Liver (tissue), 8 donors: ENCODE measurements at regions not wholly inside any gene's neighbourhood (a gene's known extent, or its start where the extent isn't known, plus 50 kb on each side); places are given as distances from the start of the nearest gene placed in this dataset.

Experiments used
- DNase-seq: peaks from one replicate; pipeline ENCODE4 v3.0.0-alpha.2; 2017; ENCODE audit warnings: low spot score
- H3K27ac ChIP-seq, 2 donors: one replicate each; pipeline ENCODE4 v1.7.0; 2013; ENCODE audit warnings: inconsistent platforms in 2 of 2, low read length in 2 of 2, control low read depth in 1 of 2, low read depth in 1 of 2, mild to moderate bottlenecking in 1 of 2
- H3K27me3 ChIP-seq, 4 donors: one replicate each; pipeline versions ENCODE4 v1.6.1 to v1.7.0; 2013; ENCODE audit warnings: low read length in 3 of 4, inconsistent platforms in 1 of 4, mild to moderate bottlenecking in 1 of 4, moderate library complexity in 1 of 4; ENCODE audit not compliant: control insufficient read depth in 4 of 4, insufficient read depth in 4 of 4
- H3K36me3 ChIP-seq, 4 donors: one replicate each; pipeline versions ENCODE4 v1.6.1 to v1.7.0; 2013; ENCODE audit warnings: low read length in 3 of 4, mild to moderate bottlenecking in 3 of 4, low read depth in 1 of 4, moderate library complexity in 1 of 4; ENCODE audit not compliant: control insufficient read depth in 4 of 4, insufficient read depth in 3 of 4
- H3K4me1 ChIP-seq, 4 donors: one replicate each; pipeline versions ENCODE4 v1.6.1 to v1.7.0; 2013; ENCODE audit warnings: low read length in 3 of 4, mild to moderate bottlenecking in 3 of 4, moderate library complexity in 1 of 4; ENCODE audit not compliant: control insufficient read depth in 4 of 4, insufficient read depth in 4 of 4
- H3K4me3 ChIP-seq, 3 donors: one replicate each; pipeline versions ENCODE4 v1.6.1 to v1.7.0; 2013; ENCODE audit warnings: low read length in 3 of 3, control low read depth in 1 of 3, low read depth in 1 of 3, mild to moderate bottlenecking in 1 of 3
- H3K9ac ChIP-seq, 2 donors: one replicate each; pipeline ENCODE4 v1.7.0; 2013; ENCODE audit warnings: low read length in 2 of 2, mild to moderate bottlenecking in 2 of 2, moderate library complexity in 2 of 2, control low read depth in 1 of 2, low read depth in 1 of 2
- H3K9me3 ChIP-seq, 4 donors: one replicate each; pipeline versions ENCODE4 v1.6.1 to v1.7.0; 2013; ENCODE audit warnings: low read length in 3 of 4; ENCODE audit not compliant: control insufficient read depth in 4 of 4
- ATF3 ChIP-seq: IDR thresholded peaks from 2 replicates; pipeline ENCODE4 v1.6.1; 2016; ENCODE audit warnings: antibody characterized with exemption
- CTCF ChIP-seq: fragments of 150-350 bp; IDR thresholded peaks from 2 replicates; pipeline ENCODE4 v1.5.1; 2017; ENCODE audit warnings: improper control_type of control experiment, low read depth, low read length; ENCODE audit not compliant: missing input control
- EGR1 ChIP-seq, 2 donors: IDR thresholded peaks; 2 replicates each; pipeline ENCODE4 v1.6.1; 2016 to 2018; ENCODE audit warnings: antibody characterized with exemption in 2 of 2, low read depth in 2 of 2
- FOXA1 ChIP-seq: IDR thresholded peaks from 2 replicates; pipeline ENCODE4 v1.6.1; 2016; ENCODE audit warnings: antibody characterized with exemption
- FOXA2 ChIP-seq: IDR thresholded peaks from 2 replicates; pipeline ENCODE4 v1.6.1; 2016; ENCODE audit warnings: antibody characterized with exemption
- GABPA ChIP-seq, 2 donors: IDR thresholded peaks in 1 of 2; conservative IDR thresholded peaks in 1 of 2; 2 replicates each; pipeline ENCODE4 v1.6.1; 2016; ENCODE audit warnings: antibody characterized with exemption in 2 of 2, mild to moderate bottlenecking in 1 of 2, moderate library complexity in 1 of 2
- HNF4A ChIP-seq, 2 donors: conservative IDR thresholded peaks; 2 replicates each; pipeline ENCODE4 v1.6.1; 2016; ENCODE audit warnings: antibody characterized with exemption in 2 of 2, mild to moderate bottlenecking in 2 of 2
- JUND ChIP-seq, 2 donors: IDR thresholded peaks; 2 replicates each; pipeline ENCODE4 v1.6.1; 2016; ENCODE audit warnings: antibody characterized with exemption in 2 of 2
- MAX ChIP-seq: IDR thresholded peaks from 2 replicates; pipeline ENCODE4 v1.6.1; 2016; ENCODE audit warnings: antibody characterized with exemption
- NR2F2 ChIP-seq: IDR thresholded peaks from 2 replicates; pipeline ENCODE4 v1.6.1; 2016; ENCODE audit warnings: antibody characterized with exemption
- RAD21 ChIP-seq, 2 donors: IDR thresholded peaks; 2 replicates each; pipeline ENCODE4 v1.6.1; 2016; ENCODE audit warnings: antibody characterized with exemption in 2 of 2, mild to moderate bottlenecking in 2 of 2
- RXRA ChIP-seq, 2 donors: IDR thresholded peaks; 2 replicates each; pipeline ENCODE4 v1.6.1; 2017 to 2018; ENCODE audit warnings: antibody characterized with exemption in 2 of 2, mild to moderate bottlenecking in 1 of 2
- SP1 ChIP-seq: IDR thresholded peaks from 2 replicates; pipeline ENCODE4 v1.6.1; 2018; ENCODE audit warnings: antibody characterized with exemption, mild to moderate bottlenecking
- TAF1 ChIP-seq: conservative IDR thresholded peaks from 2 replicates; pipeline ENCODE4 v1.6.1; 2016; ENCODE audit warnings: antibody characterized with exemption, mild to moderate bottlenecking
- YY1 ChIP-seq: IDR thresholded peaks from 2 replicates; pipeline ENCODE4 v1.6.1; 2016; ENCODE audit warnings: antibody characterized with exemption, mild to moderate bottlenecking
- ZBTB33 ChIP-seq: IDR thresholded peaks from 2 replicates; pipeline ENCODE4 v1.6.1; 2016; ENCODE audit warnings: antibody characterized with exemption
- WGBS: extraction: QIAGEN DNeasy Blood & Tissue Kit; methylation state at CpG from one replicate; pipeline ENCODE4 v1.1.7; 2013; 5-methylcytosine and 5-hydroxymethylcytosine counted together
- donor health status: healthy.
- donor health status: healthy.
- donor health status: healthy.
- donor health status: healthy.
- donor health status: healthy.

GRCh38 chr4:29243851-29244250, 1476.3 kb upstream of the PCDH7 start (continued):
- TF ChIP-seq CTCF (no peak), NR2F2 (no peak), GABPA (IDR thresholded peaks at IDR 0.05 in 1 of 2, conservative IDR thresholded peaks at IDR 0.05 in 1 of 2) (no peak), JUND (IDR thresholded peaks at IDR 0.05) (no peak), RAD21 (IDR thresholded peaks at IDR 0.05) (no peak), FOXA1 (no peak)

- no peak for TF ChIP-seq RAD21 (IDR thresholded peaks at IDR 0.05)
- H3K27ac ChIP-seq: no peak overlapping the region
- 68% methylated on average over 2 of the region's 2 CpGs for WGBS
Measured at GRCh38 chr4:29259556-29259955, 1460.6 kb upstream of the PCDH7 start.

GRCh38 chr4:29262986-29263385, 1457.2 kb upstream of the PCDH7 start:
- Histone ChIP-seq H3K4me3 (no peak overlapping the region), H3K4me1 (no peaks in the 10 kb centered on the region), H3K9me3 (no peaks in the 10 kb centered on the region), H3K27ac (no peak overlapping the region), H3K27me3 (peaks cover 0 to 2% (median 0%) of the 10 kb centered on the region in 4 donors), H3K36me3 (no peaks in the 10 kb centered on the region), H3K9ac (no peak overlapping the region)
- TF ChIP-seq YY1: no peak
- WGBS: 83% methylated on average over 2 of the region's 2 CpGs
- DNase-seq: no peak

More at GRCh38 chr4:29259556-29259955, 1460.6 kb upstream of the PCDH7 start:
- no peaks in the 10 kb centered on the region for H3K9me3 ChIP-seq
- H3K4me1 ChIP-seq: no peaks in the 10 kb centered on the region
- no peak for DNase-seq
- no peak overlapping the region for H3K9ac ChIP-seq
- H3K36me3 ChIP-seq: no peaks in the 10 kb centered on the region
- no peak overlapping the region for H3K4me3 ChIP-seq
- no peaks in the 10 kb centered on the region for H3K27me3 ChIP-seq

GRCh38 chr4:29276150-29276549, 1444.0 kb upstream of the PCDH7 start:
- peaks cover 0 to 3% (median 0%) of the 10 kb centered on the region in 4 donors for H3K27me3 ChIP-seq
- peaks cover 0 to 7% (median 0%) of the 10 kb centered on the region in 4 donors for H3K4me1 ChIP-seq
- no peak overlapping the region for H3K4me3 ChIP-seq
- WGBS: 31% methylated on average over 1 of the region's 1 CpG
- H3K36me3 ChIP-seq: no peaks in the 10 kb centered on the region
- TF ChIP-seq HNF4A (conservative IDR thresholded peaks at IDR 0.05): peak in 1 of 2 donors; percentile 20
- no peak for TF ChIP-seq EGR1 (IDR thresholded peaks at IDR 0.05; ENCODE audit: low read depth in 2 of 2)
- no peak for TF ChIP-seq TAF1
- TF ChIP-seq NR2F2: no peak
- peak in 1 of 2 donors; percentile 15 for TF ChIP-seq RXRA (IDR thresholded peaks at IDR 0.05)
- peak; percentile 26 for TF ChIP-seq FOXA2
- peak in 1 of 2 donors; percentile 7 for TF ChIP-seq RAD21 (IDR thresholded peaks at IDR 0.05)
- no peak for TF ChIP-seq SP1
- TF ChIP-seq MAX: no peak
- no peak for TF ChIP-seq ZBTB33
- no peak for TF ChIP-seq FOXA1
- no peak for TF ChIP-seq ATF3
- peaks cover 0 to 6% (median 0%) of the 10 kb centered on the region in 4 donors for H3K9me3 ChIP-seq
- no peak for DNase-seq
- no peak overlapping the region for H3K27ac ChIP-seq
- no peak overlapping the region for H3K9ac ChIP-seq
